Ovary (tissue), 3 donors: ENCODE measurements at regions not wholly inside any gene's neighbourhood (a gene's known extent, or its start where the extent isn't known, plus 50 kb on each side); places are given as distances from the start of the nearest gene placed in this dataset.

Source experiments
- CTCF ChIP-seq, 3 donors: fragments of 450-650 bp in 2 of 3; fragments of 200-600 bp in 1 of 3; IDR thresholded peaks; one replicate each; pipeline versions ENCODE4 v1.5.1 to v1.8.0; 2016 to 2022; ENCODE audit warnings: antibody characterized with exemption in 3 of 3, mild to moderate bottlenecking in 1 of 3
- POLR2A ChIP-seq: fragments of 450-650 bp; IDR thresholded peaks from one replicate; pipeline ENCODE4 v1.6.1; 2017; ENCODE audit warnings: antibody characterized with exemption, mild to moderate bottlenecking, moderate library complexity
- donor health status: DM: no; HTN: no; CAD: no.

GRCh38 chr2:111661286-111661940, 222.6 kb downstream of the ANAPC1 start:
- no peak for TF ChIP-seq CTCF (IDR thresholded peaks at IDR 0.05)
- TF ChIP-seq POLR2A: no peak
